Esophagus muscularis mucosa (tissue), 4 donors: ENCODE measurements at regions not wholly inside any gene's neighbourhood (a gene's known extent, or its start where the extent isn't known, plus 50 kb on each side); places are given as distances from the start of the nearest gene placed in this dataset.

Experiments
- EP300 ChIP-seq: sonication (generic); formaldehyde crosslinking; IDR thresholded peaks from one replicate; pipeline ENCODE4 v1.6.1; 2017; ENCODE audit warnings: antibody characterized with exemption
- POLR2A ChIP-seq: fragments of 450-650 bp; IDR thresholded peaks from one replicate; pipeline ENCODE4 v1.6.1; 2017; ENCODE audit warnings: antibody characterized with exemption, moderate library complexity, mild to moderate bottlenecking, low read depth
- POLR2AphosphoS5 ChIP-seq, 2 donors: sonication (generic); formaldehyde crosslinking; IDR thresholded peaks; one replicate each; pipeline ENCODE4 v1.6.1; 2017; ENCODE audit warnings: antibody characterized with exemption in 2 of 2
- TF ChIP-seq, protein P1 (sequence below), 3 experiments: fragments of 200-600 bp in 2 of 3; fragments of 450-650 bp in 1 of 3; sonication (generic) in 2 of 3; IDR thresholded peaks; one replicate each; pipeline ENCODE4 v1.5.1; 2017 to 2019; ENCODE audit warnings: antibody characterized with exemption in 3 of 3, mild to moderate bottlenecking in 2 of 3, moderate library complexity in 1 of 3

DNA sequence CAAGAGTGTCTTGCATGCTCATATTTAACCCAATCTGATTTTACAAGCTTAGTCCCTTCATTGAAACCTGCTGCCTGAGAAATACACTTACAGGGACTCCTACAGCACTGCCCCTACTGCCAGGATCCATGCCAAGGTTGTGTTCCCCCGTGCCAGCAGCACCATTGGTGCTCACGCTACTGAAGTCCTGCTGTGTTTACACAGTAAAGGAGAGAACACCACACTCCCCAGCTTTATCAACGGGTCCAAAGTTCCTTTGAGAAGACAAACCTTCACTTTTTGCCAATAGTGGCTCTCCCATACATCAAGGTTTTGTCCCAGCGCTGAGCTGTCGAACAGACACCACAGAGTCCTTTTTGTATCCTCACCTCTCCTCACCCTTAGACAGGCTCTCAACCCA lies 155.1 kb upstream of the WWC1 start:
- TF ChIP-seq, protein P1, sequence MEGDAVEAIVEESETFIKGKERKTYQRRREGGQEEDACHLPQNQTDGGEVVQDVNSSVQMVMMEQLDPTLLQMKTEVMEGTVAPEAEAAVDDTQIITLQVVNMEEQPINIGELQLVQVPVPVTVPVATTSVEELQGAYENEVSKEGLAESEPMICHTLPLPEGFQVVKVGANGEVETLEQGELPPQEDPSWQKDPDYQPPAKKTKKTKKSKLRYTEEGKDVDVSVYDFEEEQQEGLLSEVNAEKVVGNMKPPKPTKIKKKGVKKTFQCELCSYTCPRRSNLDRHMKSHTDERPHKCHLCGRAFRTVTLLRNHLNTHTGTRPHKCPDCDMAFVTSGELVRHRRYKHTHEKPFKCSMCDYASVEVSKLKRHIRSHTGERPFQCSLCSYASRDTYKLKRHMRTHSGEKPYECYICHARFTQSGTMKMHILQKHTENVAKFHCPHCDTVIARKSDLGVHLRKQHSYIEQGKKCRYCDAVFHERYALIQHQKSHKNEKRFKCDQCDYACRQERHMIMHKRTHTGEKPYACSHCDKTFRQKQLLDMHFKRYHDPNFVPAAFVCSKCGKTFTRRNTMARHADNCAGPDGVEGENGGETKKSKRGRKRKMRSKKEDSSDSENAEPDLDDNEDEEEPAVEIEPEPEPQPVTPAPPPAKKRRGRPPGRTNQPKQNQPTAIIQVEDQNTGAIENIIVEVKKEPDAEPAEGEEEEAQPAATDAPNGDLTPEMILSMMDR (IDR thresholded peaks at IDR 0.05): no peak
- TF ChIP-seq POLR2AphosphoS5 (IDR thresholded peaks at IDR 0.05) (no peak), POLR2A (no peak), EP300 (no peak)
